Nephron progenitor cell (in vitro differentiated cells): ENCODE measurements at regions not wholly inside any gene's neighbourhood (a gene's known extent, or its start where the extent isn't known, plus 50 kb on each side); places are given as distances from the start of the nearest gene placed in this dataset.
"Not testable (repeated sequence)": the region's sequence is repeated elsewhere in the genome, so short reads cannot be mapped to it uniquely, and the experiment has no call there.

Source experiments
- DNase-seq: peaks from one replicate; pipeline ENCODE4 v3.0.0; 2021
- H3K27ac Mint-ChIP-seq: 2 replicates; pipeline ENCODE4 v1.8.0; 2021; ENCODE audit warnings: mild to moderate bottlenecking, moderate library complexity, mixed read lengths
- H3K27me3 Mint-ChIP-seq: 2 replicates; pipeline ENCODE4 v1.8.0; 2021; ENCODE audit warnings: mild to moderate bottlenecking, low read depth, mixed read lengths; ENCODE audit not compliant: poor library complexity
- H3K36me3 Mint-ChIP-seq: 2 replicates; pipeline ENCODE4 v1.8.0; 2021; ENCODE audit warnings: low read depth, mixed read lengths
- H3K4me1 Mint-ChIP-seq: 2 replicates; pipeline ENCODE4 v1.8.0; 2021; ENCODE audit warnings: mixed read lengths
- H3K4me3 Mint-ChIP-seq: 2 replicates; pipeline ENCODE4 v1.8.0; 2021; ENCODE audit warnings: mild to moderate bottlenecking, moderate library complexity, mixed read lengths
- H3K9me3 Mint-ChIP-seq: 2 replicates; pipeline ENCODE4 v1.8.0; 2021; ENCODE audit warnings: mild to moderate bottlenecking, moderate library complexity, mixed read lengths
- CTCF ChIP-seq: fragments of 200-600 bp; sonication (generic); IDR thresholded peaks from 2 replicates; pipeline ENCODE4 v1.5.0; 2021; ENCODE audit warnings: antibody characterized with exemption

- Mint-ChIP-seq H3K9me3 (peaks cover 8% of the 10 kb centered on the region), H3K4me3 (no peak overlapping the region), H3K4me1 (peaks cover 24% of the 10 kb centered on the region), H3K27ac (no peak overlapping the region), H3K27me3 (peaks cover 14% of the 10 kb centered on the region), H3K36me3 (peaks cover under 1% of the 10 kb centered on the region)
- TF ChIP-seq CTCF, result no peak
- no peak for DNase-seq
These were observed 103.0 kb upstream of the OPCML start for GRCh38 chr11:133635244-133635739.

- not testable (repeated sequence) for H3K36me3 Mint-ChIP-seq, DNase-seq, H3K9me3 Mint-ChIP-seq, H3K4me3 Mint-ChIP-seq
- Mint-ChIP-seq H3K27me3 (peaks cover 15% of the 10 kb centered on the region), H3K27ac (peak overlapping the region; percentile 6), H3K4me1 (peaks cover 17% of the 10 kb centered on the region)
These were observed 96.1 kb upstream of the OPCML start for GRCh38 chr11:133628371-133628770.

- peaks cover 11% of the 10 kb centered on the region for H3K27me3 Mint-ChIP-seq
- DNase-seq, result no peak
- H3K27ac Mint-ChIP-seq, result no peak overlapping the region
- peaks cover 7% of the 10 kb centered on the region for H3K4me1 Mint-ChIP-seq
- TF ChIP-seq CTCF, result no peak
- no peaks in the 10 kb centered on the region for H3K36me3 Mint-ChIP-seq
- no peak overlapping the region for H3K4me3 Mint-ChIP-seq
- H3K9me3 Mint-ChIP-seq, result peaks cover 7% of the 10 kb centered on the region
These were observed 89.3 kb upstream of the OPCML start for GRCh38 chr11:133621611-133622010.

GRCh38 chr11:133619973-133620372, 87.7 kb upstream of the OPCML start:
- H3K9me3 Mint-ChIP-seq, result peaks cover 16% of the 10 kb centered on the region
- no peaks in the 10 kb centered on the region for H3K4me1 Mint-ChIP-seq
- H3K36me3 Mint-ChIP-seq, result no peaks in the 10 kb centered on the region
- no peak overlapping the region for H3K27ac Mint-ChIP-seq
- peaks cover 8% of the 10 kb centered on the region for H3K27me3 Mint-ChIP-seq
- no peak overlapping the region for H3K4me3 Mint-ChIP-seq
- no peak for TF ChIP-seq CTCF
- DNase-seq, result no peak

- DNase-seq, result no peak
These were observed 87.1 kb upstream of the OPCML start for GRCh38 chr11:133619397-133619796.

GRCh38 chr11:133618544-133618943, 86.2 kb upstream of the OPCML start:
- Mint-ChIP-seq H3K27me3 (peaks cover 8% of the 10 kb centered on the region), H3K4me3 (no peak overlapping the region), H3K36me3 (no peaks in the 10 kb centered on the region), H3K9me3 (peaks cover 19% of the 10 kb centered on the region), H3K27ac (no peak overlapping the region), H3K4me1 (no peaks in the 10 kb centered on the region)
- no peak for TF ChIP-seq CTCF
- no peak for DNase-seq

More at GRCh38 chr11:133619397-133619796, 87.1 kb upstream of the OPCML start:
- peaks cover 8% of the 10 kb centered on the region for H3K27me3 Mint-ChIP-seq
- no peaks in the 10 kb centered on the region for H3K4me1 Mint-ChIP-seq
- H3K9me3 Mint-ChIP-seq, result peaks cover 16% of the 10 kb centered on the region
- no peak overlapping the region for H3K27ac Mint-ChIP-seq
- no peak for TF ChIP-seq CTCF
- H3K36me3 Mint-ChIP-seq, result no peaks in the 10 kb centered on the region
- H3K4me3 Mint-ChIP-seq, result no peak overlapping the region
